GM18502 (cell line): ENCODE measurements at regions not wholly inside any gene's neighbourhood (a gene's known extent, or its start where the extent isn't known, plus 50 kb on each side); places are given as distances from the start of the nearest gene placed in this dataset.

Experiments used
- ATAC-seq: cut with Tn5 transposase; IDR thresholded peaks from one replicate; pipeline ENCODE4 v1.9.1; 2021; ENCODE audit warnings: mild to moderate bottlenecking; ENCODE audit not compliant: unreplicated experiment, poor library complexity

DNA sequence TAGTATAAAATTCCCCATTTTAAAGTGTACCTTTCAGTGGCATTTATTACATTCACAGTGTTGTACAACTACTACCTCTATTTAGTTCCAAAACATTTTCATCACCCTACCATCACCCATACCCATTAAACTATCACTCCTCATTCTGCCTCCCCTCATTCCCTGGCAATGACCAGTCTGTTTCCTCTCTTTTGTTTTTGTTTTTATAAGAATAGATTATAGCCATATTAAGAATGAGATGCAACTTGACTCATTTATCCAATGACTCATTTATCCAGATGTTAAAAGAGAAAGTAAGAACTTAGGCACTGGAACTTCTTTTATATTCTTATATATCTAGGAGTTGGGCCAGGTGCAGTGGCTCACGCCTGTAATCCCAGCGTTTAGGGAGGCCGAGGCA lies 156.3 kb downstream of the FAT3 start:
- no peak for ATAC-seq

- no peak for ATAC-seq
These were observed 157.7 kb downstream of the FAT3 start for GRCh38 chr11:92382311-92382710.

GRCh38 chr11:92383430-92383829 lies 158.8 kb downstream of the FAT3 start:
- ATAC-seq = no peak

DNA sequence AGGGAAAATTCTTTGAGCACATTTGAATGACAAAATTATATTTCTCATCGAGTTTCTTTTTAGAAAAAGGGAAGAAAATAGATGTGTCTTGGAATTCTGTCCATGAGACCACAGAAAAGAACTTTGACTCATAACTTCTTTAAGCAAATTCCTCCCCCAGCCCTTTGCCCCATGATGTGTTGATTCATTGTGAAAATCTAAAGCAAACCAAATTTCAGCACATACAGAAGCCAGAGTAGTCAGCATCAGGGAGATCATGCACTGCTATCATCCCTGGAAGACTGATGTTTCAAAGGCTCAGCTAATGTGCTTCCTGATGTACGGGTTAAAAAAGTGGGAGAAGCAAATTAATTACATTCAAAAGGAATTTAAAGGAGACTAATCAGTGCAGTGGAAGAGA lies 159.7 kb downstream of the FAT3 start:
- no peak for ATAC-seq

- no peak for ATAC-seq
These were observed 160.2 kb downstream of the FAT3 start for GRCh38 chr11:92384802-92385201.

GRCh38 chr11:92386577-92386976 lies 162.0 kb downstream of the FAT3 start:
- no peak for ATAC-seq

- ATAC-seq = no peak
These were observed 163.2 kb downstream of the FAT3 start for GRCh38 chr11:92387859-92388258.

DNA sequence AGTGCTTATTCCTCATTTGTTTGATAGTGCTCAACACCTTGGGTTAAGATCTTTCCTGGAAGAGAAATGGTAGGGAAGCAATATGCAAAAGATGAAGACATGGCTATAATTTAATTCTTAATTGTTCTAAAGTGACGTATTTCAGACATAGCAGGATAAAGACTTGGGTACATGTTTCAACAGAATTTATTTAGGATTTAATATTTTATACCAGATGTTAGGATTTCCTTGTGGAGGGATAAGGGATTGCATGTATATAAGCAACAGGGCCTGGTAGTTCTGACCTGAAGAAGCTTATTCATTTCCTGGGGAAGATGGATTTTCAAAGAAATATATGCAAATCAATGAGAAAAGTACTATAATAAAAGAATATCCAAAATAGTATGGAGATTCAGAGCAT lies 163.8 kb downstream of the FAT3 start:
- no peak for ATAC-seq

- ATAC-seq = no peak
These were observed 166.2 kb downstream of the FAT3 start for GRCh38 chr11:92390783-92391182.

DNA sequence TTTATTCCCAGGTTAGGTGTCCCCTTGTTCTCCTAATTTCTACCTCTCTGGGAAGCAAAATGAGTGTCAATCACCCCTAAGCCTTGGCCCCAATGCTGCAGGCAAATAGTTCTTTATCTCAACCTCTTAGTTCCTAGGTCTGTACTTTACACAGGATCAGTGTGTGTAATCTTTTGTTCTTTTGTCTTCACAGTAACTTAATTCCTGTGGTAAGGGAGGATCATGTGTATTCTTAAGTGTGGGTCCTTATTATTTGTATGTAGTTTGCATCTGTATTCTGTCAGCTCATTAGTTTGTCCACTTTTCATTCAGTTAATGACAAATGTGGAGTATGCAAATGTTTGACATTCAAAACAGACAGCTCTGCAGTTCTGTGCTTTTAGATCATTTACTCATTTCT lies 166.7 kb downstream of the FAT3 start:
- ATAC-seq = no peak

GRCh38 chr11:92391808-92392207 lies 167.2 kb downstream of the FAT3 start:
- ATAC-seq = no peak

GRCh38 chr11:92393218-92393617 lies 168.6 kb downstream of the FAT3 start:
- ATAC-seq = no peak

DNA sequence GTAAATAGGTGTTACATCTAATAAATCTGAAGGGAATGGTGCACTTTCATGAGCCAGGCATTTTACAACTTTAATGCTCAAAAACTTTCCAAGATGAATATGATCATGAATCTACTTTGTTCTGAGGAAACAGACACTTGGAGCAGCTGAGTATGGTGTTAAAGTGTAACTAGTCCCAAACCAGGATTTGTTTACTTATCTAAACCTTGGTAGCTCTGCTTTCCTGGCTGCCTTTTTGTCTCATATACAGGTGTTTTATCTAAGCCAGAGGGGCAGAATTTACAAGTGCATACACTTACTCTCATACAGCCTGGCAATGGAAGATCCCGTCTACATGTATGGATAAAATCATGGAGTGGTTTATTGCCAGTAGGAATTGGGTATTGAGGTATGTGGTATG lies 171.5 kb downstream of the FAT3 start:
- ATAC-seq = no peak

GRCh38 chr11:92397221-92397755 lies 172.7 kb downstream of the FAT3 start:
- ATAC-seq = no peak

DNA sequence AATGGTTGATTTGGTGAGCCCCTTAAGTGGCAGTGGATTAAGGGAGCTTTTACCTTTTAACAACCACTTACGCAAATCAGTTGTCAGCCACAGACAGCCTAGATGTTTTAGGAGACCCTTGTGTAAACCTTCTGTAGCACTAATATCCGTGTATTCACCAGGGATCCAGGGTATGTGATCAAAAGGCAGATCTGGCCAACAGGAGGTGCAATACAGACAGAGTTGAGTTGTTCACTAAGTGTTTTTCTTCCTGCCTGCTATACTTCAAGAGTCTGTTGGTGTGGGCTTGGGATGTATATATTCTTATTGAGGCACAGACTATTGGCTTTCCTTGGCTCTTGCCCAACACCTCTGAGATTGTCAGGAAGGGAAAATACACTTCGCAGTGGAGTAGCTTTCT lies 175.1 kb downstream of the FAT3 start:
- no peak for ATAC-seq

GRCh38 chr11:92401520-92401919 lies 176.9 kb downstream of the FAT3 start:
- ATAC-seq = no peak

DNA sequence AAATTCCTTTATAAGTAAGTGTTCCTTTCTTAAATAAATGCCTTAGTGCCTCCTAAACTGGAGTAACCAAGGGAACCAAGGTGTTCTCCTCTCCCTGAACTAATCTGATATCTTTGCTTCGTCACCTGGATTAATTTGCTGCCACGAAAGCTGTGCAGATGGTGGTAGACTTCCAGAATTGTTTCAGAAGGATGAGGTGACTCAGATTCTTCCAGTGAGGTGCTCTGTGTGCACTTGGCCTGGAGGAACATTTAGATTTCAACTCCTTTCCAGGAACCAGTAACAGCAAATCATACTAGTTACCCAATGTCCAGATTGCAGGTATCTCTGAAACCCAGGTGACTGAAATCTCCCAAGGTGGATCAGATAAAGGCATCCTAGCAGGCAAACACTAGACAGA lies 181.9 kb downstream of the FAT3 start:
- no peak for ATAC-seq

GRCh38 chr11:92409355-92409754 lies 184.7 kb downstream of the FAT3 start:
- ATAC-seq = no peak

- ATAC-seq = no peak
These were observed 185.3 kb downstream of the FAT3 start for GRCh38 chr11:92409956-92410355.

DNA sequence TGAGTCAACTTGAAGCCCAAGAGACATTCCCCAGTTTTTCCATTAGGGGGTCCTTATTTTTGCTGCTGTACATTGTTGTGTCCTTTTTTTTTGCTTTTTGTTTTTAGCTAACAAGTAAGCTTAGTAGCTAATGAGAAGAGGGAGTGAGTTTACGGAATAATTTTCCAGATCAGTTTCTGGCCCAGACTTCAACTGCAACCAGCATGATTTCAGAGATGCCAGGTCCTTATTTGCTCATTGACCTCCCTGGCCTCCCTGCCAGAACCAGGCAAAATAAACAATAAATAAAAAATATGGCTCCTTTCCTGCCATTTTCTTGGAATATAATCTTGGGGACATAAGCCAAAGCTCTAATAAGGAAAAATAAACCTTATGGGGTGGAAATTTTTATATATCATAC lies 185.9 kb downstream of the FAT3 start:
- ATAC-seq = no peak

GRCh38 chr11:92411431-92411830 lies 186.8 kb downstream of the FAT3 start:
- no peak for ATAC-seq

GRCh38 chr11:92413757-92414513 lies 189.3 kb downstream of the FAT3 start:
- ATAC-seq = peak; percentile 91
